ENCODE measurements at regions not wholly inside any gene's neighbourhood (a gene's known extent, or its start where the extent isn't known, plus 50 kb on each side); places are given as distances from the start of the nearest gene placed in this dataset.
A peak's percentile ranks its signal among the peaks of the same experiment; 100 is the strongest.

DNA sequence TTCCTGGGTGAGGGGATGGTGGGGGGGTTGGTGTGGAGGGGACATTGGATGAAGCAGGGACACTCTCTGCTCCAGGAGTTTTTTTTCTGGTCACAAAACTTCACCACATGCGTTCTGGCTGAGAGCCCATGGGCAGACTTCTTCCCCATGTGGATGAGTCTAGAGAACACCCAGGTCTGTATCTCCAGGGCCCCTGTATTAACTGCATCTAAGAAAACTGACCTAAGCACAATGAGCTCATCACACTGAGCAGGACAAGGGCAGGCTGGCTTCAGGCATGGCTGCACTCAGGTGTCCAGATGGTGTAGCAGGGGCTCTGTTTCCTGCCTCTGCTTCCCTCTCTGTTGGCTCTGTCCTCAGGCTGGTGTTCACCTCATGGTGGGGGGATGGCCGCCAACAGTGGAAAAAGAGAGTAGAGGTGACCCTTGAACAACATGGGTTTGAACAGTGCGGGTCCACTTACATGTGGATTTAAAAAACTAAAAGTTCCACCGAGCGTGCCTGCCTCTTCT is 85.3 kb upstream of the STC2 start:
- Histone ChIP-seq H3K4me3 (ENCODE audit: low read depth in 1 of 5, low read length in 5 of 5) (no peak overlapping the region), H3K9me3 (ENCODE audit: control insufficient read depth in 5 of 5, low read length in 5 of 5) (peaks cover 0 to 9% (median 2%) of the 10 kb centered on the region in 5 donors), H3K27me3 (ENCODE audit: control insufficient read depth in 5 of 5, insufficient read depth in 4 of 5, low read length in 5 of 5) (peaks cover 0 to 4% (median 0%) of the 10 kb centered on the region in 5 donors), H3K4me1 (ENCODE audit: control insufficient read depth in 5 of 5, insufficient read depth in 5 of 5, low read length in 5 of 5) (peaks cover 0 to 12% (median 10%) of the 10 kb centered on the region in 5 donors), H3K9ac (ENCODE audit: low read length in 5 of 5) (no peak overlapping the region), H3K27ac (ENCODE audit: low read depth, low read length) (no peak overlapping the region), H3K36me3 (ENCODE audit: control insufficient read depth in 5 of 5, insufficient read depth in 5 of 5, low read length in 5 of 5) (no peaks in the 10 kb centered on the region)

DNA sequence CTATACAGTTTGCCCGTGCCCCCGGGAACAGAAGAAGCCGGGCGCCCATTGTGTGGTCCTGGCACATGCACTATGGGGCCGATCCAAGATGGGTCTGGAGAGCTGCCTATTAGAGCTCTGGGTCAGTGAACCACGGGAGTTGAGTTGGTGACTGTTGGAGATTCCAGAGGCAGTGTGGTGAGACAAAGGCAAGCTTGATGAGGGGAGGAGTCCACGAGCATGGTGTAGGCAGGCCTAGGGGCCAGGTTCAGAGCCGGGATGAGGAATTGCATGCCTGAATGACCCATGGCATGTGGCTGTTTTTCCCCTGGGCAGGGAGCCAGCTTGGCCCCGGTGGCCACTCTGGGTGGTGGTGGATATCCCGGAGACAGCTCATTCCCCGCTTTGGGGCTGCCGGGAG is 84.4 kb upstream of the STC2 start:
- H3K36me3 ChIP-seq (ENCODE audit: control insufficient read depth in 5 of 5, insufficient read depth in 5 of 5, low read length in 5 of 5): no peaks in the 10 kb centered on the region
- peaks cover 0 to 12% (median 10%) of the 10 kb centered on the region in 5 donors for H3K4me1 ChIP-seq (ENCODE audit: control insufficient read depth in 5 of 5, insufficient read depth in 5 of 5, low read length in 5 of 5)
- peaks cover 0 to 6% (median 0%) of the 10 kb centered on the region in 5 donors for H3K9me3 ChIP-seq (ENCODE audit: control insufficient read depth in 5 of 5, low read length in 5 of 5)
- H3K4me3 ChIP-seq (ENCODE audit: low read depth in 1 of 5, low read length in 5 of 5): peak overlapping the region in 2 of 5 donors; percentile 26 to 28
- H3K9ac ChIP-seq (ENCODE audit: low read length in 5 of 5): no peak overlapping the region
- no peak overlapping the region for H3K27ac ChIP-seq (ENCODE audit: low read depth, low read length)
- peaks cover 0 to 4% (median 0%) of the 10 kb centered on the region in 5 donors for H3K27me3 ChIP-seq (ENCODE audit: control insufficient read depth in 5 of 5, insufficient read depth in 4 of 5, low read length in 5 of 5)

DNA sequence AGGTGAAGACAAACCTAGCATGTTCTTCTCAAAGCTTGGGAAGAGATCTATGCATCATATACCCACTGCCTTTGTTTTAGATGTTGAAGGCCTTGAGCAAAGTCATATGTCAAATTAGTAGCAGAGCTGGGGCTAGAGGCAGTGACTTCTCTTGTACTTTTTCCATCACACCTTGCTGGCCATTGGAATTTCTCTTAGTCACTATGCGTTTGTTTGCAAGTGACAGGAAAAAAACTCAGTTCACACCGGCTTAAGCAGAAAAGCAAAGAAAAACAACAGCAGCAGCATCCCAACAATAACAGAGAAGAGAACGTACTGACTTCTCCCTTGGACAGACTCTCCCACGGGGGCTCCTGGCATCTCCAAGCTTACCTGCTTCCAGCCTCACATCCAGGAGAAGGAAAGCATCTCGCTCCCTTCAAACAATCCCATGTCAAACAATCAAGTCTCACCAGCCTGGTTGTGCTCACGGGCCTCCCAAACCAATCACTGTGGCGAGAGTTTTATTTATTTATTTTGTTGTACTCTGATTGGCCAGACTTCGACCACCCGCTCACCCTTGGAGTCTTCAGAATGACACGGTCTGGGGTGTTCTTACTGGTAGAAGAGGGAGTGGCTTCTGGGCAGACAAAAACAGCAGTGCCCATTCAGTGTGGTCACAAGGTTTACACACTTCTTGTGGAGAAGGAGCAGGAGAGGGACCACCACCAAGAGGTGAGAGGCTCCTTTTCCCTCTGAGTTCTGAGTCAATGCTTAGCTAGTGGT is 83.8 kb upstream of the STC2 start:
- peaks cover 0 to 4% (median 0%) of the 10 kb centered on the region in 5 donors for H3K27me3 ChIP-seq (ENCODE audit: control insufficient read depth in 5 of 5, insufficient read depth in 4 of 5, low read length in 5 of 5)
- H3K9me3 ChIP-seq (ENCODE audit: control insufficient read depth in 5 of 5, low read length in 5 of 5): peaks cover 0 to 6% (median 0%) of the 10 kb centered on the region in 5 donors
- no peaks in the 10 kb centered on the region for H3K36me3 ChIP-seq (ENCODE audit: control insufficient read depth in 5 of 5, insufficient read depth in 5 of 5, low read length in 5 of 5)
- peaks cover 0 to 12% (median 10%) of the 10 kb centered on the region in 5 donors for H3K4me1 ChIP-seq (ENCODE audit: control insufficient read depth in 5 of 5, insufficient read depth in 5 of 5, low read length in 5 of 5)
- H3K4me3 ChIP-seq (ENCODE audit: low read depth in 1 of 5, low read length in 5 of 5): peak overlapping the region in 2 of 5 donors; percentile 26 to 28
- H3K27ac ChIP-seq (ENCODE audit: low read depth, low read length): no peak overlapping the region
- H3K9ac ChIP-seq (ENCODE audit: low read length in 5 of 5): no peak overlapping the region

DNA sequence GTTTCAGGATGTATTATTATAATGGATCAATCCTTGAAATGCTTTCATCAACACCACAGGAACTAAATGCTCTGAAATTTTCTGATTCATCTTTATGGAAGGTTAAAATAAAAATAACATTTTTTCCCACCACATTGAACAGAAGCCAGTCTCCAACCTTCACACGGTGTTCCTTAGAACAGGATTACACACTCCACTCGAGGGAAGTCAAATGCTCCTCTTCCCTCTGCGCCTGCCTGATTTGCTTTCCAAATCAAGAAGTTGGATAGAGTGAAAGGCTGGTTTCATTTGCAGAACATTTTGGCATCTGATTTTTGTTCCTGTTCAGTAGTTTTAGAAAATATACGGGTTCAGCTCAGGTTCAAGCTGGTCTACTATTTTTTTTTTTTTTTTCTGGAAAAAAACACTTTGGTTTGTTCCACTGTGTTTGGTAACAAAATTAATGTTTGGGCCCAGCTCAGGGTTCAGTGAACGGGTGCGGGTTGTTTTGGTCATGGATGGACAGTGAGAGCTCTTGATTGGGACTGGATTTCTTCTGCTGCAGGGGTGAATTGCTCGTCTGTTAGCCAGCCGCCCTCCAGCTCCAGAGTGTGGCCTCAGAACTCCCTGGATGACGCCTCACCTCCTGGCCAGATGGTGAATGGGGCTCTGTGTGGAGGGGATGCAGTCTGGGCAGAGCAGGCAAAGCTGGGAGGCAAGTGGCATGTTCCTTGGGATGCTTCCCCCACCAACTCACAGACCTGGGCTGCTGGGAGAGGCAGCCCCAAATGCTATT is 82.4 kb upstream of the STC2 start:
- Histone ChIP-seq H3K4me3 (ENCODE audit: low read depth in 1 of 5, low read length in 5 of 5) (no peak overlapping the region), H3K27ac (ENCODE audit: low read depth, low read length) (no peak overlapping the region), H3K9ac (ENCODE audit: low read length in 5 of 5) (no peak overlapping the region)

DNA sequence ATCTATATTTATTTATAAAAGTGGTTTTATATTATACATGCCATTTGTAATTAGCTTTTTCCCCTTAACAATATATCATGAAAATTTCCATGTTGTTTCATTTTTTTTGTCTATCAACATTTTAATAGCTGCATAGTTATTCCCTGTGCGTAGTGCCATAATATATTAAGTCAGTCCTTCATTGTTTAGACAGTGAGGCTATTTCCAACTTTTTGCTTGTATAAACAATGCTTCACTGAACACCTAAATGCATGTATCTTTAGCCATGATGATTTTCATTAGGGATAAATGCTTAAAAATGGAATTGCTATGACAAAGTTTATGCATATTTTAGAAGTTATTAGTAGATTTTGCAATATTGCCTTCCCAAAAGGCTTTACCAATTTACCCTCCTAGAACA is 80.7 kb upstream of the STC2 start:
- peaks cover 0 to 4% (median 0%) of the 10 kb centered on the region in 5 donors for H3K27me3 ChIP-seq (ENCODE audit: control insufficient read depth in 5 of 5, insufficient read depth in 4 of 5, low read length in 5 of 5)
- H3K4me1 ChIP-seq (ENCODE audit: control insufficient read depth in 5 of 5, insufficient read depth in 5 of 5, low read length in 5 of 5): peaks cover 0 to 12% (median 10%) of the 10 kb centered on the region in 5 donors
- H3K9ac ChIP-seq (ENCODE audit: low read length in 5 of 5): no peak overlapping the region
- no peaks in the 10 kb centered on the region for H3K36me3 ChIP-seq (ENCODE audit: control insufficient read depth in 5 of 5, insufficient read depth in 5 of 5, low read length in 5 of 5)
- H3K27ac ChIP-seq (ENCODE audit: low read depth, low read length): no peak overlapping the region
- H3K4me3 ChIP-seq (ENCODE audit: low read depth in 1 of 5, low read length in 5 of 5): no peak overlapping the region
- H3K9me3 ChIP-seq (ENCODE audit: control insufficient read depth in 5 of 5, low read length in 5 of 5): no peaks in the 10 kb centered on the region

More for the DNA sequence above, 82.4 kb upstream of the STC2 start:
- Histone ChIP-seq H3K9me3 (ENCODE audit: control insufficient read depth in 5 of 5, low read length in 5 of 5) (no peaks in the 10 kb centered on the region), H3K36me3 (ENCODE audit: control insufficient read depth in 5 of 5, insufficient read depth in 5 of 5, low read length in 5 of 5) (no peaks in the 10 kb centered on the region), H3K27me3 (ENCODE audit: control insufficient read depth in 5 of 5, insufficient read depth in 4 of 5, low read length in 5 of 5) (peaks cover 0 to 4% (median 0%) of the 10 kb centered on the region in 5 donors), H3K4me1 (ENCODE audit: control insufficient read depth in 5 of 5, insufficient read depth in 5 of 5, low read length in 5 of 5) (peaks cover 0 to 12% (median 10%) of the 10 kb centered on the region in 5 donors)

DNA sequence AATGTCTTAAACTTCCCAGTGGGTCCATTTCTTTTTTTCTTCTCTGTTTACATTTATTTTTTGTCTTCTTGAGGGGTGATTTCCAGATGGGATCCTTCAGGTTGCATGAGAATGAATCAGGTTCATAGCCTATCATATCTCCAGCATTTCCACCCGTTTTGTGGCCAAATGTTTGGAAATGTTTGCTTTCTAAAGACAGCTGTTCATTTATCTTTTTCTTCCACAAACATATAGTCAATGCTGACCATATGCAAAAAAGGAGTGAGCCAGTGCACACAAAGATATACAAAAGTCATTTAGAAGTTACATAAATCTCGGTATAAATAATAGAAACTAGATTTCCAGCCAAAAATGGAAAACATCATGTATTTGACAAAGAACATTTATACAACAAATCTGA is 71.6 kb upstream of the STC2 start:
- Histone ChIP-seq H3K9me3 (ENCODE audit: control insufficient read depth in 5 of 5, low read length in 5 of 5) (no peaks in the 10 kb centered on the region), H3K36me3 (ENCODE audit: control insufficient read depth in 5 of 5, insufficient read depth in 5 of 5, low read length in 5 of 5) (no peaks in the 10 kb centered on the region), H3K27ac (ENCODE audit: low read depth, low read length) (no peak overlapping the region), H3K27me3 (ENCODE audit: control insufficient read depth in 5 of 5, insufficient read depth in 4 of 5, low read length in 5 of 5) (peaks cover 0 to 2% (median 0%) of the 10 kb centered on the region in 5 donors), H3K9ac (ENCODE audit: low read length in 5 of 5) (no peak overlapping the region), H3K4me3 (ENCODE audit: low read depth in 1 of 5, low read length in 5 of 5) (no peak overlapping the region), H3K4me1 (ENCODE audit: control insufficient read depth in 5 of 5, insufficient read depth in 5 of 5, low read length in 5 of 5) (peaks cover 0 to 7% (median 2%) of the 10 kb centered on the region in 5 donors)

DNA sequence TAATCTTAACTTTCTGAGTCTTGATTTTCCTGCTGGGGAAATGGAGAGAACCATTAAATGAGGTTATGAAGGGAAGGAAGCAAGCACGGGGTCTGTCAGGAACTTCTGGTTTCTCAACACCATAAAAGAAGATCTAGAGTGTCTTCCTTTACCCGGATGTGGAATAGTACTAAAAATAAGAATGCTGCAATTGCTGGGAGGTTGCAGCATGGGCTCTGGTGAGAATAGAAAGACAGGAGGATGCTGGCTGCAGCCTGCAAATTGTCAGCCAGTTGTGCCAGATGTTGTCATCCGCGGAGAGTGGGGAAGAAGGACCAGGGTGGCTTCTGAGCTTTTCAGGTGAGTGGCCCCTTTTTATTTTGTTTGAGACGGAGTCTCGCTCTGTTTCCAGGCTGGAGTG is 69.3 kb upstream of the STC2 start:
- Histone ChIP-seq H3K9me3 (ENCODE audit: control insufficient read depth in 5 of 5, low read length in 5 of 5) (peaks cover 0 to 3% (median 0%) of the 10 kb centered on the region in 5 donors), H3K4me3 (ENCODE audit: low read depth in 1 of 5, low read length in 5 of 5) (no peak overlapping the region), H3K27me3 (ENCODE audit: control insufficient read depth in 5 of 5, insufficient read depth in 4 of 5, low read length in 5 of 5) (peaks cover 0 to 3% (median 0%) of the 10 kb centered on the region in 5 donors), H3K36me3 (ENCODE audit: control insufficient read depth in 5 of 5, insufficient read depth in 5 of 5, low read length in 5 of 5) (no peaks in the 10 kb centered on the region), H3K4me1 (ENCODE audit: control insufficient read depth in 5 of 5, insufficient read depth in 5 of 5, low read length in 5 of 5) (peaks cover 0 to 7% (median 2%) of the 10 kb centered on the region in 5 donors), H3K9ac (ENCODE audit: low read length in 5 of 5) (no peak overlapping the region), H3K27ac (ENCODE audit: low read depth, low read length) (no peak overlapping the region)

DNA sequence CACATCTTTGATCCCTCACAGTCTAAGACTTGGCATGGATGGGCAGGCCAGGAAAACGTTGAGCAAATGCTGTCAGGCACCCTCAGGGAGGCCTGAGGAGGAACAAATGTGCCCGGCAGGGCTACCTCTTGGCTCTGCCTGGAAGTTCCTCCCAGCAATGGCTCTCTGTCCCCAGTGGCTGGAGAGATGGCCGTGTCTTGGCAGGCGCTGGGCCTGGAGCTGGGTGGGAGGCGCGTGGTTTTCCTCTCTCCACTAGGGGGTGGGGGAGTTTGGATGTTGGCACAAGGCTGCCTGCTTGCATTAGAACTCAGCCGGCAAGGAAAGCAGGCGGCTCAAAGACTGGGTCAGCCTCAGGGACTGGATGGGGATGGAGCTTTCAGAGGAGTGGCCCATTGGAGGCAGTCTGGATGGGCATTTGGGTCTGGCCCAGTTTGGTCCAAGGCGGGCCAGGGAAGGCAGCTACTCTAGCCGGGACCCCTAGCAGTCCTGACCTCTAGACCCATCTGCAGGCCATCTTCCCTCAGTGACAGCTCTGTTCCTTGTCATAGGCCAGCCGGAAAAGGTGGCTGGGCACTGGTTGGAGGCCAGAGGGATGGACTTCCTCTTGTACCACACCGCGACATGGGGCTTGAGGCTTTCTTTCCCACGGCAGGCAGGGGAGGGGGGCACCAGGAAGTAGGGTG is 68.2 kb upstream of the STC2 start:
- no peaks in the 10 kb centered on the region for H3K36me3 ChIP-seq (ENCODE audit: control insufficient read depth in 5 of 5, insufficient read depth in 5 of 5, low read length in 5 of 5)
- H3K9me3 ChIP-seq (ENCODE audit: control insufficient read depth in 5 of 5, low read length in 5 of 5): peaks cover 0 to 12% (median 4%) of the 10 kb centered on the region in 5 donors
- H3K4me1 ChIP-seq (ENCODE audit: control insufficient read depth in 5 of 5, insufficient read depth in 5 of 5, low read length in 5 of 5): peaks cover 0 to 7% (median 2%) of the 10 kb centered on the region in 5 donors
- H3K27ac ChIP-seq (ENCODE audit: low read depth, low read length): no peak overlapping the region
- no peak overlapping the region for H3K9ac ChIP-seq (ENCODE audit: low read length in 5 of 5)
- H3K27me3 ChIP-seq (ENCODE audit: control insufficient read depth in 5 of 5, insufficient read depth in 4 of 5, low read length in 5 of 5): peaks cover 0 to 3% (median 2%) of the 10 kb centered on the region in 5 donors
- H3K4me3 ChIP-seq (ENCODE audit: low read depth in 1 of 5, low read length in 5 of 5): no peak overlapping the region

DNA sequence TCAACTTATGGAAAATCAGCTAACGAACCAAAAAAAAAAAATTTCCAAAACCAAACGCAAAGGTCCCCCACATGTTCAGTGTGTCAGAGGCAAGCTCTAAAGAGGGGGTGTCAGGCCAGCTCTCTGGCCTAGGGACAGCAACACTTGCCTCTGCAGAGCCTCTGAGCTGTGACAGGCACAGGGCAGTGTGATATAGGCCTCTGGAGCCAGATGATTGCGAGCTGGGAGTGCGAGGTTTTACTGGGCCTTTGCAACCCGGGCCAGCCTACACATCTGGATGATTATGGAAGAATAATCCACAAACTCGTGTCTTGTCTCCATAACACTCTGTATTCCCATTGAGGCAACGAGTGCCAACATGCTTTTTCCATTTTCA is 67.7 kb upstream of the STC2 start:
- no peak overlapping the region for H3K27ac ChIP-seq (ENCODE audit: low read depth, low read length)
- H3K9ac ChIP-seq (ENCODE audit: low read length in 5 of 5): no peak overlapping the region
- H3K27me3 ChIP-seq (ENCODE audit: control insufficient read depth in 5 of 5, insufficient read depth in 4 of 5, low read length in 5 of 5): peaks cover 0 to 3% (median 2%) of the 10 kb centered on the region in 5 donors
- no peak overlapping the region for H3K4me3 ChIP-seq (ENCODE audit: low read depth in 1 of 5, low read length in 5 of 5)
- peaks cover 0 to 7% (median 2%) of the 10 kb centered on the region in 5 donors for H3K4me1 ChIP-seq (ENCODE audit: control insufficient read depth in 5 of 5, insufficient read depth in 5 of 5, low read length in 5 of 5)
- peaks cover 0 to 12% (median 4%) of the 10 kb centered on the region in 5 donors for H3K9me3 ChIP-seq (ENCODE audit: control insufficient read depth in 5 of 5, low read length in 5 of 5)
- no peaks in the 10 kb centered on the region for H3K36me3 ChIP-seq (ENCODE audit: control insufficient read depth in 5 of 5, insufficient read depth in 5 of 5, low read length in 5 of 5)
